ENCODE measurements at regions not wholly inside any gene's neighbourhood (a gene's known extent, or its start where the extent isn't known, plus 50 kb on each side); places are given as distances from the start of the nearest gene placed in this dataset.
"Not testable (repeated sequence)": the region's sequence is repeated elsewhere in the genome, so short reads cannot be mapped to it uniquely, and the experiment has no call there.

- H3K27ac ChIP-seq; H3K36me3 ChIP-seq; H3K4me1 ChIP-seq; H3K27me3 ChIP-seq; H3K9me3 ChIP-seq; DNase-seq (ENCODE audit: low spot score in 2 of 2); H3K4me3 ChIP-seq: not testable (repeated sequence)
- WGBS, 2 donors, result 95 to 100% methylated on average over 1 of the region's 1 CpG
Measured at GRCh38 chr21:32823296-32823695, 51.7 kb upstream of the PAXBP1 start.

GRCh38 chr21:32824950-32825349 lies 53.4 kb upstream of the PAXBP1 start:
- no peaks in the 10 kb centered on the region for H3K27me3 ChIP-seq
- 95 to 97% methylated on average over 1 of the region's 1 CpG for WGBS, 2 donors

GRCh38 chr21:32826329-32827167 lies 55.0 kb upstream of the PAXBP1 start:
- Histone ChIP-seq H3K36me3 (no peaks in the 10 kb centered on the region), H3K27me3 (no peaks in the 10 kb centered on the region), H3K27ac (no peak overlapping the region), H3K4me3 (no peak overlapping the region), H3K4me1 (no peaks in the 10 kb centered on the region), H3K9me3 (no peaks in the 10 kb centered on the region)
- peak in 1 of 2 donors; percentile 32 for DNase-seq (ENCODE audit: low spot score in 2 of 2)
- 56 to 61% methylated on average over 9 of the region's 9 CpGs for WGBS, 2 donors
- no peak for TF ChIP-seq EP300 (IDR thresholded peaks at IDR 0.05)
- peak in 4 of 5 experiments; percentile 27 to 52 (median 44) for TF ChIP-seq CTCF (IDR thresholded peaks at IDR 0.05)

More at GRCh38 chr21:32824950-32825349, 53.4 kb upstream of the PAXBP1 start:
- no peak for TF ChIP-seq CTCF (IDR thresholded peaks at IDR 0.05)
- no peaks in the 10 kb centered on the region for H3K4me1 ChIP-seq
- H3K9me3 ChIP-seq, result no peaks in the 10 kb centered on the region
- no peak overlapping the region for H3K27ac ChIP-seq
- H3K36me3 ChIP-seq, result no peaks in the 10 kb centered on the region
- DNase-seq (ENCODE audit: low spot score in 2 of 2), result no peak
- no peak overlapping the region for H3K4me3 ChIP-seq

- no peak for DNase-seq (ENCODE audit: low spot score in 2 of 2)
- H3K27me3 ChIP-seq, result no peaks in the 10 kb centered on the region
- no peaks in the 10 kb centered on the region for H3K36me3 ChIP-seq
- peaks cover 0 to 3% (median 0%) of the 10 kb centered on the region in 4 donors for H3K4me1 ChIP-seq
- H3K9me3 ChIP-seq, result no peaks in the 10 kb centered on the region
- 77 to 87% methylated on average over 4 of the region's 4 CpGs for WGBS, 2 donors
- no peak overlapping the region for H3K27ac ChIP-seq
- TF ChIP-seq EP300 (IDR thresholded peaks at IDR 0.05) (no peak), CTCF (IDR thresholded peaks at IDR 0.05) (no peak), POLR2A (IDR thresholded peaks at IDR 0.05) (no peak)
- no peak overlapping the region for H3K4me3 ChIP-seq
Measured at GRCh38 chr21:32828908-32829307, 57.4 kb upstream of the PAXBP1 start.

GRCh38 chr21:32829504-32829903 lies 57.9 kb upstream of the PAXBP1 start:
- H3K27me3 ChIP-seq, result no peaks in the 10 kb centered on the region
- no peak overlapping the region for H3K27ac ChIP-seq
- no peak for TF ChIP-seq EP300 (IDR thresholded peaks at IDR 0.05)
- TF ChIP-seq CTCF (IDR thresholded peaks at IDR 0.05), result no peak
- TF ChIP-seq POLR2A (IDR thresholded peaks at IDR 0.05), result no peak
- no peak overlapping the region for H3K4me3 ChIP-seq
- no peak for DNase-seq (ENCODE audit: low spot score in 2 of 2)
- peaks cover 0 to 3% (median 0%) of the 10 kb centered on the region in 4 donors for H3K4me1 ChIP-seq
- WGBS, 2 donors, result 95% methylated on average over 2 of the region's 2 CpGs
- H3K36me3 ChIP-seq, result no peaks in the 10 kb centered on the region
- no peaks in the 10 kb centered on the region for H3K9me3 ChIP-seq

GRCh38 chr21:32831779-32832178 lies 60.2 kb upstream of the PAXBP1 start:
- not testable (repeated sequence) for H3K9me3 ChIP-seq; H3K36me3 ChIP-seq; DNase-seq (ENCODE audit: low spot score in 2 of 2); H3K4me1 ChIP-seq; H3K27ac ChIP-seq; H3K4me3 ChIP-seq; H3K27me3 ChIP-seq
- WGBS, 2 donors, result 86 to 92% methylated on average over 10 of the region's 10 CpGs
